ELR (cell line): ENCODE measurements at regions not wholly inside any gene's neighbourhood (a gene's known extent, or its start where the extent isn't known, plus 50 kb on each side); places are given as distances from the start of the nearest gene placed in this dataset.

Experiments used
- DNase-seq: peaks from one replicate; pipeline ENCODE4 v3.0.0-alpha.2; 2015; ENCODE audit warnings: low read depth

DNA sequence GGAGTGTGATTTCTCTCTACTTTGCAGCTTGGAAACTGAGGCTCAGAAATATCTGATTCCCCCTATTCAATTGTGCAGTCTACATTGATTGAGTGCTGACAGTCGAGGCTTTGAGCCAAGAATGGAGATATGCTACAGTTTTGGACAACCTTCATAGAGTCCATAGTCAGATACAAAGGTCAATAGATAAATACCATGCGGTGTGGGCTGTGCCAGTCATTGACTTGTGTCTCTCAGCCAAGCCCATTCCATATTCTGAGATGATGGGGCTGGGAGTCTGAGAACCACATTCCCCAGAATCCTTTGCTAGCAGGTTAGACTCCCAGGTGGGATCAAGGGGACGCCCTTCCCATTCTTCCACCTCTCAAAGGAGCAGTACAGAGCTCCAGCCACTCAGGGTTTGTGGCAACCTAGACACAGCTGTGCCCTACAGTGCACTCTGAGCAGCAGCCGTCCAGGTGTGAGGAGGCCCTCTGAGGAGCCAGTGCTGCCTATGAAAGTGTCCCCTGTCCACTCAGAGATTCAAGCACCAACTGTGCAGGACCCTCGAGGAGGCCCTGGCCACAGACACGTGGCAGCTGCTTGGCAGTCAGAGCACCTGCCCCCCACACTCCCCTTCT is 348.3 kb downstream of the CYRIA start:
- DNase-seq: no peak

GRCh38 chr2:16316456-16317210 is 349.0 kb downstream of the CYRIA start:
- DNase-seq: no peak

DNA sequence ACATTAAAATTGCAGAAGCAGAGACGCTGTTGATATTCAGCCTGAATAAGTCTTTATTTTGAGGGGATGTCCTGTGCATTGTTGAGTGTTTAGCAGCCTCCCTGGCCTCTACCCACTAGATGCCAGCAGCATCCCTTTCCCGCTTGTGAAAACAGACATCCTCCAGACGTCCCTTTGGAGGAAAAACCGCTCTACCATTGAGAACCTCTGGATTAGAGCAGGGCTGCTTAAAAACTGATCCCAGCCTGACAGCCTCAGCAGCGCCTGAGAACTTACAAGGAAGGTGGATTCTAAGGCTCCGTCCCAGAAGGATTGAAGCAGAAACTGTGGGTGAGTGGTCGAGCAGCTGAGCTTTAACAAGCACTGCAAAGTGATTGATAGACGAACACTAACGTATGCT is 349.7 kb downstream of the CYRIA start:
- DNase-seq: no peak

- no peak for DNase-seq
Observed at GRCh38 chr2:16315458-16315835, 350.2 kb downstream of the CYRIA start.

- DNase-seq: no peak
Observed at GRCh38 chr2:16314691-16315457, 350.8 kb downstream of the CYRIA start.

DNA sequence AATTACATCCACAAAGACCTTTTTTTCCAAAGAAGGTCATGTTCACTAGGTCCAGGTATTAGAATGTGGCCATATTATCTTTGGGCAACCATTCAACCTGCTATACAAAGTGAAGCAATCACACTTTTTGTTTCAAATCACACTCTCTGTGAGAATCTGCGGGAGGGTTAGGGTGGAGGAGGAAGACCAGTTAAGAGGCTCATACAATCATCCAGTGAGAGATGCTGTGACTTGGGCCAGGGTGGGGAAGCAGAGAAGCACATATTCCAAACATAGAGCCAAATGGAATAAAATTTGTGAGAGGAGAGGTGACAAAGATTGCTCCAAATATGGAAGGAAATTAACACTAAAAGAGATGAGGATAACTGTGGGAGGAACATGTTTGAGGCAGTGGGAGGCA is 351.6 kb downstream of the CYRIA start:
- no peak for DNase-seq

- DNase-seq: no peak
Observed at GRCh38 chr2:16313235-16313975, 352.2 kb downstream of the CYRIA start.

GRCh38 chr2:16312771-16313170 is 352.9 kb downstream of the CYRIA start:
- no peak for DNase-seq

GRCh38 chr2:16311521-16312440 is 353.9 kb downstream of the CYRIA start:
- DNase-seq: no peak

GRCh38 chr2:16308816-16309215 is 356.8 kb downstream of the CYRIA start:
- no peak for DNase-seq

GRCh38 chr2:16304876-16305590 is 360.6 kb downstream of the CYRIA start:
- no peak for DNase-seq

DNA sequence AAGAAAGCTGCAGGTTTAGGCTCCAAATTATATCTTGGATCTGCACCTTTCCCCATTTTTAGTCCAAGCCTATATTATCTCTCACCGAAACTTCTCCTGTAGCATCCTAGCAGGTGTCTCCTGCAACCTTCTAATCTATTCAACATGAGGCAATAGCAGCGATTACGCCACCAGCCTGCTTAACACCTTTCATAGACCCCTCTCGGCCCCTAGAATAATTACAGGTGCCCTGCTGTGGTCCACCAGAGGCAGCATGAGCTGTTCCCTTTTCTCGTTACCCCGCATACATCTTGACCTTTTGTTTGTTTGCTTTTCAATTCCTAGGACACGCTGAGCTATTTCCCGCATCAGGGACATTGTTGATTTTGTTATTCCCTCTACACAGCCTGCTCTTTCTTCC is 361.9 kb downstream of the CYRIA start:
- DNase-seq: no peak

DNA sequence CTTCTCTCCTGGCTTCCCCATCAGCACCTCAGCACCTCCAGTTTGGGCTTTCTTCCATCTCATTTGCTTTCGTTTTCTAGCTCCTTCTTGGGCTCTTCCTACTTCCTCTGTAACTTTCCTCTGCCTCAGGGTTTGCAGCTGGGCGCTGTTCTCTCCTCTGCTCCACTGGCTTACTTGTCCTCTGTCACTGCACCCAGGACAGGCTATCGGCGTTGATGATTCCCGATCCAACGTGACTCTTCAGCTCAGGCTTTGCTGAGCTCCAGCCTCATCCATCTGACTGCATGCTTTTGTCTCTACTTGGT is 362.4 kb downstream of the CYRIA start:
- no peak for DNase-seq

DNA sequence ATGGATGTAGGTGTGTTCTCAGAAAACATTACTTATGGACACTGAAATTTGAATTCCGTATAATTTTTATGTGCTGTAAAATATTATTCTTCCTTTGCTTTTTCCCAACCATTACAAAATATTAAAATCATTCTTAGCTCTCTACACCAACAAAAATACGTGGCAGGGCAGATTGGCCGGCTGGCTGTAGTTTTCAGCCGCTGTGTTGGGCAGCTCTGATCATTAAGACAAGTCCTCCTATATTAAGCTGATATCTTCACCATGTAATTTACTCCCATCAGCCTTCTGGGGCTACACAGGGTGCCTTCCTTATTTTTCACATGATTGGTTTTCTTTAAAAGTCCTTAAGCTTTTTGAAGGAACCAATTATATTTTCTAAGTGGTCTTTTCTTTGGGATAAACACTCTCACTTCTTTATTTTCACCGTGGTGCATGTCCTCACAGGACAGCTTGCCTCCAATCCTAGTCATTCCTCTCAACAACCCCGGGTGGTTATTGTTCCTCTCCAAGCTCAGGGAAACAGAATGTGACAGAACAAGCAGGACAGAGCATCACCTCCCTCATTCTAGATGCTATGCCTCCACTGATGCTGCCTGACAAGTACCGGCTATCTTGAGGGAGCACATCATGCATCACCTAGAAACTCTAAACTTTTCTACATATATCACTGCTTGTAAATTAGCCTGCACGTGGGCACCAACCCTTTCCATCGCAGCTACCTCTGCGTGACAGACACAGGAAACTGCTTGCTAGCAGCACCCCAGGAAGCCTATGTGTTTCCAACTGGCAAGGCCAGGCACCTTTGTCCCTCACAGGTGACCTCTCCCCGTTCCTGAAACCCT is 362.3 kb downstream of the MYCN start:
- no peak for DNase-seq

DNA sequence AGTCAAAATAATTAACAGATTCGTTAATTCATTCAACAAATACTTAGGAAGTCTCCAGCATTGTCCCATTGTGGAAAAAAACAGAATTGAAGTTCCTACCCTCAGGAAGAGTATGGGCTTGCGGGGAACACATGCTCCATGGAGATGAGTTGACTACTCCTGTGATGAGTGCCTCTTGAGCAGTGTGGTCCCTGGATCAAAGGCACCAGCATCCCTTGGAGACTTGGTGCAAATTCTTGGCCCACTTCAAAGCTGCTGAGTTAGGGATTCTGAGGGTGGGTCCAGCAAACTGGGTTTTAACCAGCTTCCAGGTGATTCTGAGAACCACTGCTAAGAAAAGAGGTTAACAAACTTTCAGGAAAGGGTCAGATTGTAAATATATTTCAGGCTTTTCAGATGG is 361.6 kb downstream of the MYCN start:
- no peak for DNase-seq

GRCh38 chr2:16298866-16299265 is 358.5 kb downstream of the MYCN start:
- DNase-seq: no peak

DNA sequence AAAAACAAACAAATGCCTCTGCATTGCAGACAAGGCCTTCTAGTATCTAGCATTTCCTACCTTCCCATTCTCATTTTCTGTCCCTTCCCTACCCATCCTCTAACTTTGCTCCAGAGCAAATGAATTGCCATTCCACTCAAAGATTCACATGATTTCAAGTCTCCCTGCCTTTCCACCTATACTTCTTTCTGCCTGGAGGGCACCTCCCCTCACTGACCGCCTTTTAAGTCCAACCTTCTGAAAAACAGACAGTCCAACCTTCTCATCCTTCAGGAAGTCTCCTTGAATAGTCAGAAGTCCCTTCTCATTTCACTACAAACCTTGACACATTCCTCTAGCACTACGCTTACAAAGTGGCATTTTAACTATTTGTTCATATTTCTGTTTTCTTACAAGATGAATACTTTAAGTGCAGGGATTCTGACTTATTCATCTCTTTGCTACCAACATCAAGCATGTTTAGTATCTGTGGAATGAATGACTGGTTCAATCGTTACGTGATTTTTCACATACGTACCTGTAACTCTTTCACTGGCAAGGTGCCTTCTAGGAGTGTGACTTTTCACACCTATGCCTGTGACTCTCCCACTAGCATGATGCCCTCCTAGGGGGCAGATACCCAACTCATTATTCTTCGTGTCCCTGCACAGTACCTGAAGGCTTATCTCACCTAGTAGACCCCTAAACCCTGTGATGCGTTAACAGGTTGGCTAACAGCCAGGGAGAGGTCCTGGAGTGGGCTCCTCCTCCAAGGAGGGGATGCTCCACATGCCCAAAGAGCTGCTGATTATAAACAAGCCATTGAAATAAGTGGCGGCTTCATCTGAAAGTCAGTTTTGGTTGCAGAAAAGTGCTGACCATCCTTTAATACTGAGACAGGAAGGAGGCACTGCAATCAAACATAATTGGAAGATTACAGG is 356.2 kb downstream of the MYCN start:
- DNase-seq: no peak

- no peak for DNase-seq
Observed at GRCh38 chr2:16296038-16296290, 355.6 kb downstream of the MYCN start.

DNA sequence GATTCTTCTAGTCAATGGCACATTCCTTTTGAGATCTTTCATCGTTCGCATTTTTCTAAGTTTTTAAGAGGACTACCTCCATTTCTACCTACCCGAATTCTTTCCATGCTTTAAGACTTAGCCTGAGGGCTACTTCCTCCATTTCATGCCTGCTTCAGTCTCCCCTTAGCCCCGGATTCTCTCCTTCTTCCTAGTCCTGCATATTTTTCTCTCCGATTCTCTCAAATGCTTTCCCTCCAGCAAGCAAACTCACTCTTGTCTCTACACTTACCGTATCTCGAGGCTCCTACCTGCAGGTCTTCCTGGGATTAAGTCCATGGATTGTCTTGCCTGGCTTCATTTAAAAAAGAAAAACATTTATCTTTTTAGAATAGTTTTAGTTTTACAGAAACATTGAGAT is 354.4 kb downstream of the MYCN start:
- no peak for DNase-seq
